Lower leg skin (tissue), 3 donors: ENCODE measurements at regions not wholly inside any gene's neighbourhood (a gene's known extent, or its start where the extent isn't known, plus 50 kb on each side); places are given as distances from the start of the nearest gene placed in this dataset.

Experiments used
- CTCF ChIP-seq, 3 donors: fragments of 450-650 bp; IDR thresholded peaks; one replicate each; pipeline ENCODE4 v1.5.1; 2016; ENCODE audit warnings: antibody characterized with exemption in 3 of 3, mild to moderate bottlenecking in 3 of 3, moderate library complexity in 2 of 3
- POLR2A ChIP-seq, 2 donors: fragments of 450-650 bp; IDR thresholded peaks; one replicate each; pipeline ENCODE4 v1.6.1; 2016 to 2017; ENCODE audit warnings: antibody characterized with exemption in 2 of 2, mild to moderate bottlenecking in 1 of 2, moderate library complexity in 1 of 2

GRCh38 chr15:95663156-95664100 lies 667.1 kb upstream of the NR2F2 start:
- TF ChIP-seq POLR2A (IDR thresholded peaks at IDR 0.05) (no peak), CTCF (IDR thresholded peaks at IDR 0.05) (no peak)
